CD4-positive, alpha-beta T cell treated with Interleukin-10 for 1 hour (primary cell): ENCODE measurements at regions not wholly inside any gene's neighbourhood (a gene's known extent, or its start where the extent isn't known, plus 50 kb on each side); places are given as distances from the start of the nearest gene placed in this dataset.
"Not testable (repeated sequence)": the region's sequence is repeated elsewhere in the genome, so short reads cannot be mapped to it uniquely, and the experiment has no call there.

Experiments used
- DNase-seq: peaks from one replicate; pipeline ENCODE4 v3.0.0-alpha.2; 2020

DNA sequence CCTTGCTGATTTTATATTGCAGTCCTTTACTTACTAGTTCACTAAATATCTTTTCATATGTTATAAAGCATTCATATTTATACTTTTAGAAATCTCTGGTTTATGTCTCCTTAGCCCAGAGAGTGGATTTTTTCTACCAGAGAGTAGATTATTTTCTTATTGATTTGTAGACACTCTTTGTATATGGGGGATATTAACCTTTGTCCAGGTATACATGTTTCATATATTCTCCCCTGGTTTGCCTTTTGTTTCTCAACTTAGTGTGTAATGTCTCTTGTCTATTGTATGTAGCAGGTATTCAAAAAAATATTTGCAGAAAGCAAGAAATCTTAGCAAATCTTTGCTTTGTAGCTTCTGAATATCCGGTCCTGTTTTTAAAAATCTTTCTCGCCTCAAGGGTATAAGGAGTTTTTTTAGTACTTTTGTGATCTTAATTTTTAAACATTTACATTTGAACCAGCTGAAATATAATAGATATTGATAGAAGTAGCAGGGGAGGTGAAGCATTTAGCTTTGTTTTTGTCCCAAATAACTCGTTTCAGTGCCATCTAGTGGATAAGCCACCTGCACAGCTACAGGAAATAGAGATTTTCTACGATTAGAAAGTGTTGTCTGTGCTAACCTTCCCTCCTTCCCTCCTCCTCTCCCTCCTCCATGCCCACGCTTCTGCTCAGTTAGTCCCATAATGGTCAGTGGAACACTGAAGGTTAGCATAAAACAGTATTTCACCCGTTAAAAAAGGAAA, 97.0 kb downstream of the PHETA1 start:
- DNase-seq = peak; percentile 4

DNA sequence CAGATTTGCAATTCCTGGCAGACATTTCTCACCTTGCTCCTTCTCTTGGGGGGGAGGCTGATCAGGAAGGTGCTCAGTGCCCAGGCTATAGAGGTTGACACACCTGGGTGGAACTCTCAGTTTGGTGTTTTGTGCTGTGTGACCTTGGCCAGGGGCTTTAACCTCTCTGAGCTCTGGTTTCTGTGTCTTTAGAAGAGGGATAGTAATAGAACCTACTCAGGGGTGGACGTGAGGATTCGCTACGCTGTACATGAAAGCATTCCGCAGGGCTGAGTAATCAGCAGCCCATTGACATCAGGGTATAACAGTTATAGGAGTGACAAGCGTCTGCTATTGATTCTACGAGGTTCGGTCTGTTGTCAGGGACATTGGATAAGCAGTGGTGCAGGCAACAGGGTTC, 98.1 kb downstream of the PHETA1 start:
- DNase-seq = no peak

DNA sequence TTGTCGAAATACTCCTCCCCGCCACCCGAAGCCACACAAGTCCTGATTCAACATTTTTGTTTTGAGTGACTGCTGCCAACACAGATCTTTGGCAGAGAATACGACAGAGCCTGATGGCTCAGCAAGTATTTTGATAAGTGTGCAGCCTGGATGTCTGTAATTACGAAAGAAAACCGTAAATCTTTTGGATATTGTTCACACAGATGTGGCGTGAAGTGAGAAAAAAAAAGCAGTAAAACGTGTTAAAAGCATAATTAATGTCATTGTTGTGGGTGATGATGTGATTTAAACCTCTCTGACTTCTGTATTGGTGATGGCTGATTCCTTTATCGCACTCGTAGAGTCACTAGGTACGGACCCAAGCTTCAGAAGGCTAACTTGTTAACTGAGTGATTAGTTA, 98.7 kb downstream of the PHETA1 start:
- no peak for DNase-seq

DNA sequence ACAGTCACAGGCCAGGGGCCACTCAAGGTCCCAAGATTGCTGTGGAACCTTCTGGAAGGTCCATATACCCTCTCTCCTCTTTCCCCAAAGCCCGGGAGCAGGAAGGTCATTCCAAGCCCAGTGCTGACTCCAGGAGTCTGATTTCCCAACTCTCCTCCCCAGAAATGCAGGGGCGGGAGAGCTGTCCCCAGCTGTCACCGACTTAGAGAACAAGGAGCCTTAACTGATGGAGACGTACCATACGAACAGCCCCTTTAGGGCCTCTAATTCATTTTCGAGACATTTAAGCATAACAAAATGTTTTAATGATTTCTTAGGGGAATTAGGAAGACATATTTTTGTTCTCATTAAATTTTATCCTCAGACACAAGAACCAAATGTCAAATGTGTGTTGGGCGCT, 99.2 kb downstream of the PHETA1 start:
- no peak for DNase-seq

DNA sequence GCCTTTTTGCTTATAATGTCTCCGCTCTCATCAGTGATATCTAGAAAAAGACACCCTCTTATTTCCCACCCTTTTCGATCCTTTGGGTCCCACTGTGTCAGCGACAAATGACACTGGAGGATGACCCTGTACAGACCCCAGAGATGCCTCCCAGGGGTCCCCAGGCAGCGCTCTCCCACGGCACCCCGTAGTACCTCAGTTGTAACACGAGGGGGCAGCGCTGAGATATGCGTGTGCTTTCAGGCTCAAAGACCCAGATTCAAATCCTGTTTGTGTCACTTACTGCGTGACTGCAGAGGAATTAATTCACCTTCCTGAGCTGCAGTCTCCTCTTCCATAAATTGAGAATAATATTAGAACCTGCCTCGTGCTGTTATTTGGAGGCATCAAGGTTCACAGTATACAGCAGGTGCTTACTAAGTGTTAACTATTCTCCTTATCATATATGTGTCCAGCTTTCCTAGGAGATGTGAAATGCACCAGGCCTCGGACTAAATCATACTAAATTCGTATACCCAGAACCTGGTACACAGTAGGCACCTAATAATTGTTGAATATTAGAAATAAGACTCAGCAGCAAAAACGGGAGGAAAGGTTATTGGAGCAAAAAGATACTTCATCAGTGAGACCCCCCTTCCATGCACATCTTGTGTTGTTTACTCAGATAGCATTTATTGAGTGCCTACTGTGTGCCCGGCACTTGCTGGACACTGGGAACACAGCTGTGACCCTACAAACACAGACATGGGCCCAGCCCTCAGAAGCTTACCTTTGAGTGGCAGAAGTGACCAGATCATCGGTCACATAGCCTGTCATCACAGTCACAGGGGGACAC, 99.9 kb downstream of the PHETA1 start:
- peak; percentile 15 for DNase-seq

DNA sequence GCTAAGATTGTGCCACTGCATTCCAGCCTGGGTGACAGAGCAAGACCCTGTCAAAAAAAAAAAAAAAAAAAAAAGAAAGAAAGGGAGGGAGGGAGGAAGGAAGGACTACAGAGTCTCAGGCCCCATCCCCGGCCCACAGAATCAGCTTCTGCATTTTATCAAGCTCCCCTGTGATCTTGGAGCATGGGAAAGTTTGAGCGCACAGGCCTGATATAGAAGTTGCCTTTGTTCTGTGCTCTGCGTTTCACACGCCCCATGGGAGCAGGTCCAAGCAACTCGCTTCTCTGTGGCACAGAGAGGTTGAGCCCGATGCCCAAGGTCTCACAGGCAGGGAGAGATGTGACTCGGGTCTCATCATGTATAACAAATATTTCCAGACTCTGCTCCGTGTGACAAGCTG, 101.8 kb downstream of the PHETA1 start:
- DNase-seq = no peak

DNA sequence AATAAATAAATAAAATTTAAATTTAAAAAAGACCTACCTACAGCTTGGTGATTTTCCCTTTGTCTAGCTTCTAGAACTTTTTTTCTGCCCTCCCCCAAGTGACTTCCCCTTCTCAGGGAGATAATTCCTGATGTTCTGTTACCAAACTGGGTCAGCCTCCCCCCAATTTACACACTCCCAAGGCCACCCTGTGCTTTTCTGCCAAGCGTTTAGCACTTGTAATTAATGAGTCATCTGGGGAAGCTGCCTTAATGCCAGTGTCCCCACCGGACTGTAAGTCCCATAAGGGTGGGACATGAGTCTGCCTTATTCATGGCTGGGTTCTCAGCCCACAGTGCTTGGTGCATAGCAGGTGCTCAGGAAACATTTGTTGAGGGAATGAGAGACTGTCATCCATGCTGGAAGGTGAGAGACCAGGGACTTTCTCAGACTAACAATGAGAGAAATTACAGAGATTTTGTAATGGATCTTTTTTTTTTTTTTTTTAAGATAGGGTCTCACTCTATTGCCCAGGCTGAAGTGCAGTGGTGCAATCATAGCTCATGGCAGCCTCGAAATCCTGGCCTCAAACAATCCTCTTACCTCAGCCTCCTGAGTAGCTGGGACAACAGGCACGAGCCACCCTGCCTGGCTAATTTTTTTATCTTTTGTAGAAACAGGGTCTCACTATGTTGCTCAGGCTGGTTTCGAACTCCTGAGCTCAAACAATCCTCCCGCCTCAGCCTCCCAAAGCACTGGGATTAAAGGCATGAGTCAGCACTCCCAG, 106.8 kb downstream of the PHETA1 start:
- no peak for DNase-seq

DNA sequence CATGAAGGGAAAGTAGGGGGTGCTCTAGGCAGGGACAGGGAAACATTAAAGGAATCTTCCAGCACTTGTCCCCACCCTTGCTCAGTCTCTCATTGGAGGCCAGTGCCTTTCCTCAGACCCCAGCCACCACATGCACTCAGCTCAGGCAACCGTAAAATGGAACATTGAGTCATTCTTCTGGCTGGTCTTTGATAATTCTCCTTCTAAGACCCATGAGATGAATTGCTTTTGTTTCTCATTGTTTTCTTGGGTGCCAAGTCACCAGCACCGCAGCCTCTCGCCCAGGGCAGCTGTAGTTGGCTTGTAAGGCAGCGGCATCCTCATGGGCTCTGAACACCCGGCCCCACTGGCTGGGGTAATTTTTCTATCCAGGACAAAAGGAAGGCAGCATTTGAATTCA, 108.2 kb downstream of the PHETA1 start:
- DNase-seq = no peak

DNA sequence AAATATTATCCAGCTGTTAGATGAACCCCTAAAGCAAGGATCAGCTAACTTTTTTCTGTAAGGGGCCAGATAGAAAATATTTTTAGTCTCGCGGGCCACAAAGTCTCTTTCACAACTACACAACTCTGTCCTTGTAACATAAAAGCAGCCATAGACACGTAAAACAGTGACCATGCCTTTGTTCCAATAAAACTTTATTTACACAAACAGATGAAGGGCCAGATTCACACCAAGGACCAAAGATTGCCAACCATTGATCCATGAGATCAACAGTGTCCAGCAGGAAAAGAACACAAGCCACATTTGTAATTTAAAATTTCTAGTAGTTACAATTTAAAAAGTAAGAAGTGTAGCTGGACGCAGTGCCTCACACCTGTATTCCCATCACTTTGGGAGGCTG, 109.7 kb downstream of the PHETA1 start:
- DNase-seq = no peak

DNA sequence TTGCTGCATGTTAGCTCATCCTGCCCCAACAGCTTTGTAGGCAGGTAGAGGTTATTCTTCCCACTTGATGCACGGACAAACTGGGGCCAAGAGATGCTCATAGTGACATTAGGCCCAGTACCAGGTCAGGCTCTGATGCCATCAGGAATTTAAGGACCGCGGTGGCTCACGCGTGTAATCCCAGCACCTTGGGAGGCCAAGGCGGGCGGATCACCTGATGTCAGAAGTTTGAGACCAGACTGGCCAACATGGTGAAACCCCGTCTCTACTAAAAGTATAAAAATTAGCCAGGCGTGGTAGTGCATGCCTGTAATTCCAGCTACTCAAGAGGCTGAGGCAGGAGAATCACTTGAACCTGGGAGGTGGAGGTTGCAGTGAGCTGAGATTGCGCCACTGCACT, 110.8 kb downstream of the PHETA1 start:
- not testable (repeated sequence) for DNase-seq

DNA sequence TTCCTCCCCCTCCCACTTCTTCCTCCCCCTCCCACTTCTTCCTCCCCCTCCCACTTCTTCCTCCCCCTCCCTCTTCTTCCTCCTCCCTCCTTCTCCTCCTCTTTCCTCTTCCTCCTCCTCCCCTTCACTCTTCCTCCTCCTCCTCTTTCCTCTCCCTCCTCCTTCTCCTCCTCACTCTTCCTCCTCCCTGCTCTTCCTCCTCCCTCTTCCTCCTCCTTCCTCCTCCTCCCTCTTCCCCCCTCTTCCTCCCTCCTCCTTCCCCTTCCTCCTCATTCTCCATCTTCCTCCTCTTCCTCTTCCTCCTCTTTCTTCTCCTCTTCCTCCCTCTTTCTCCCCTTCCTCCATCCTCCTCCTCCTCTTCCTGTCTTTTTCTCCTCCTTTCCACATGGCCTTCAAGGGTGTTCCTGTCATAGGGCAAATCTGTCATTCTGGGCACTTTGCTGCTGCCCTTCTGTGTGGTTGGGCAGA, 111.4 kb downstream of the PHETA1 start:
- DNase-seq = no peak

DNA sequence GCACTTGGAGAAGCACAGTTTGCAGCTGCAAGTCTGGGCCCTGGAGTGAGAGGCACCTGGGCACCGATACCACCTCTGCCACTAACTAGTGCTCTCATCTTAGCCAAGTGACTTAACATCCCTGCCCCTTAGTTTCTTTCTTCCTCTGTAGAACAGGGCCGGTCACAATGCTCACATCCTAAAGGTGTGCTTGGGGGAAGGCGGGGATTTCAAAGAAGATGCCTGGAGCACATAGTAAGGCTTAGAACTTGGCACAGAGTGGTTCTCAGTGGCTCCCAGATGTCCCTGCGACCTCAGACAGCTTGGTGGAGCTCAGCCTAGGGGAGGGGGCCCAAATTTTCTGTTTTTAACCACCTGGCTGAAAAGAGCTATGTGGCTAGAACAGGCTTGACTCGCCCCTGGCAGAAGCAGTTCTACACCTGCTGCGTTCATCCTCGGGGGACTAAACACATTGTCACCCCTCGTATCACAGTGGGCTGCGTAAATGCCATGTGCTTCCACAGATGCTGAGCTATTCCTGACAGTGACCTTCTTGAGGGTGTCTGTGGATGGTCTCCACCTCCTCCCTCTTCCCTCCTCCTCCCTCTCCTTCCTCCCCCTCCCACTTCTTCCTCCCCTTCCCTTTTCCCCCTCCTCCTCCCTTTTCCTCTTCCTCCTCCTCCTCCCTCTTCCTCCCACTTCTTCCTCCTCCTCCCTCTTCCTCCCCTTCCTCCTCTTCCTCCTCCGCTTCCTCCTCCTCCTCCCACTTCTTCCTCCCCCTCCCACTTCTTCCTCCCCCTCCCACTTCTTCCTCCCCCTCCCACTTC, 112.1 kb downstream of the PHETA1 start:
- no peak for DNase-seq

DNA sequence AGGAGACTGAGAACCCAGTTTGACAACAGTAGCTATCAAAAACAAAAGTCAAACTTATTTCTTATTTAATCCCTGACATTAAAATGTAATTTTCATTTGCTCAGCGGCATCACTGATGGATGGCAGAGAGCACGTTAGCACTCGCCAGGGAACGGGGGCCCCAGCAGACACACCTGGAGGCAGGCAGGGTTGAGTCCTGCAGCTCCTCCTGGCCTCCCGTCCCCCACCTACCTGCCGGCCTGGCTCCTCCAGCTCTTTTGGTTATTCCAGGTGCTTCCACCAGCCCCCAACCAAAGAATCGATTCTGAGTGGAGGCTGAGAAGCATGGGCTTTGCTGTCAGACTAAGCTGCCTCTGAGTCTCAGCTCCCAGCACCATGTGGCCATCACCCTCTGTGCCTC, 113.6 kb downstream of the PHETA1 start:
- DNase-seq = no peak

DNA sequence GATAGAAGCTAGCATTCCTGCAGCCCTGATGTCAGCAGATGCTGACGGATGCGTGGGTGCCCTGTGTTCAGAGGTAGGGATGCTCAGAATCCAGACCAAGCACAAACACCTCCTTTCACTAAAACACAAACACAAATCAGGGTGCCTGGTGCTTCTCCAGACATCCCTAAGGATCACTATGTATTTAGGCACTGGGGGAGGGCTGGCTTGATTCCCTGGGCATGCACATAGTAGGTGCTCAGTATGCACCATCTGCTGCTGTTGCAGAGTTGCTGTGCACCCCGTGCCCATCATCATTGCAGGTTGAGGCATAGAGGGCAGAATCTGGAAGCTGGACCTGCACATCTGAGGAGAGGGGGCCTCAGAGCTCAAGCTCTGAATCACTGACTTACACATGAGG, 114.8 kb downstream of the PHETA1 start:
- DNase-seq = no peak

DNA sequence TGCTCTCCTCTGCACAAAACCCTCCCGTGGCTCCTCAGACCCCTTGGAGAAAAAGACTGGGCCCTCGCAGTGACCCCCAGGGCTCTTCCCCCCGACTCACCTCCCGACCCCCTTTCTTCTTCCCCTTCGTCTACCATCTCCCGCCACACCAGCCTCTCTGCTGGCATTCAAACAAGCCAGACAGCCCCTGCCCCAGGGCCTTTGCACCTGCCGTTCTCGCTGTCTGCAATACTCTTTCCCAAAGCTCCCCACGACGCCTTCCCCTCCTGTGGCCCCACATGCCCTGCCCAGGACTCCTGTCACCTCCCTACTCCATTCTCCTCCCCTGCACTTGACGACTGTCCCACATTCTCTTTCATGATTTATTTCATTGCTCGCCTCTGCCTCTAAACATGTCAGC, 115.7 kb downstream of the PHETA1 start:
- DNase-seq = no peak

DNA sequence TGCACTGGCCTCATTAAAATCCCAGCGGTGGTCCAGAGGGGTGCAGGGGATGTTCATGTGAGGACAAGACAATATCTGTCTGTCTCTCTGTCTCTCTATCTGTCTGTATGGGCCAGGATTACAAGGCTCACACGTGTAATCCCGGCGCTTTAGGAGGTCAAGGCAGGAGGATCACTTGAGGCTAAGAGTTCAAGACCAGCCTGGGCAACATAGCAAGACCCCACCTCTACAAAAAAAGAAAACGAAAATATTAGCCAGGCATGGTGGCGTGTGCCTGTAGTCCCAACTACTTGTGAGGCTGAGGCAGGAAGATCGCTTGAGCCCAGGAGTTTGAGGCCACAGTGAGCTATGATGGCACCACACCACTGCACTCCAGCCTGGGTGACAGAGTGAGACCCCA, 117.1 kb downstream of the PHETA1 start:
- no peak for DNase-seq

DNA sequence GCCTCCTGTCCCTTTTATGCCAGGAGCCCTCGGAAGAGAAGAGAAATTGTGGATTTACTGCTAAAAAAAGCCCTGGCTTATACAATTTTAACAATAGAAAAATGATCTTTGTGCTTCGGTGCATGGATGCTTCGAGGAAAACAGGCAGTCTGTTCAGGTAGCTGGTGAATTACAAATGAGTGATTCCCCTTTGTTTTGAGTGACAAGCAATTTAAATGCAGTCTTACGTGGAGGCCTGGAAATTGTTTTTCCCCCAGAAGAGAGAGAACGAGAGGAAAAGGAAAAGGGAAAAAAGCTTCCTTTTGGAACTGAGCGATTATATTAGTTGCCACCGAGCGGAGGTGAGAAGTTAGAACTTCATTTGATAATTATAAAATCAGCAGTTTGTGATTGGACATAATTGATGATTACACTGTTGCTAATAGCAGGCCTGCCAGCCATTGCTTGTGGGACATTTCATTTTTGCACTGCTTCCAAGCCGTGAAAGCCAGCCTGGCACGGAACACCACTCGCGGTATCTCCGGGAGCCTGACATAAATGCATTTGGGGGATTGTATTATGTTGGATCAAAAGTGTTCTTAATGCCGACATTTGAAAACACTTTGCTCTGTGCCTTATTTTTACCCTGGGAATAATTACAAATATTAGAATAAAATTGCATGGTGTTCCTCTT, 117.7 kb downstream of the PHETA1 start:
- DNase-seq = no peak

DNA sequence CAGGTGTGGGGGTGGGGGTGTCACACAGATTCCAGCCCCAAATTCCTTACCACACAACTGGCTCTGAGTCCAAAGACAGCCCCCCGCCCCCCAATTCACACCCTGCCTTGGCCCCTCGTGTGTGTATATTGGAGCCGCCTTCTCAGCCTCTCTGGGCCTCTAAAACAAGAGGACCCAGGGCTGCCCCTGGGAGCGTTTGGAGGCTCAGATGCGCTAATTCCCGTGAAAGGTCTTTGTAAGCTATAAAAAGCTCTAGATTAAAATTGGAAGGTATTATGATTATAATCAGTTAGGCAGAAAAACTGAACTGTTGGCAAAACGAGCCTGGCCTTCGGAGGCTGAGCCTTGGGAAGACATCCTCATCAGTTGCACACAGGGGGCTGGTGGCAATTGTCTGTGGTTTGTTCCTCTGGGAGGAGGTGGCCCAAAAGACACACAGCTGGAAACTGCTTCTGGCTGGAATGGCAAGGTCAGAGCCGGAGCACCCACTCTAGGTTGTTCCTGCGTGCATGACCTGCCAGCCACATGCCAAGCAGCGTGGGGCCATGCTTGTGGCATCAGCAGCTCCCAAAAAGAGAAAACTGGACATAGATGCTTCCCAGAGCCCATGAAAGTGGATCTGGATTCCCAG, 118.5 kb downstream of the PHETA1 start:
- no peak for DNase-seq

DNA sequence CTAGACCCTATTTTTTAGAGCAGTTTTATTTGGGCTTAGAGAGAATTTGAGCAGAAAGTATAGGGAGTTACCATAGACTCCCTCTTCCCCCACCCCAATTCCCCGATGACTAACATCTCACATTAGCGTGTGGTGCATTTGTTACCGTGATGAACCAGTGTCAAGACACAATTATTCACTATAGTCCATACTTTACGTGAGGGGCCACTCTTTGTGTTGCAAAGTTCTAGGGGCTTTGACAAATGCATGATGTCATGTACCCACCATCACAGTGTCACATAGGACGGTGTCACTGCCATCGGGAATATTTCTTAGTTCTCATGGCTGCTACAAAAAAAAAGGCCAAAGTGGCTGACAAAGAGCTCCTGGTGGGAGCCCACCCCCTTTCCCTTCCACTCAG, 119.1 kb downstream of the PHETA1 start:
- DNase-seq = no peak

DNA sequence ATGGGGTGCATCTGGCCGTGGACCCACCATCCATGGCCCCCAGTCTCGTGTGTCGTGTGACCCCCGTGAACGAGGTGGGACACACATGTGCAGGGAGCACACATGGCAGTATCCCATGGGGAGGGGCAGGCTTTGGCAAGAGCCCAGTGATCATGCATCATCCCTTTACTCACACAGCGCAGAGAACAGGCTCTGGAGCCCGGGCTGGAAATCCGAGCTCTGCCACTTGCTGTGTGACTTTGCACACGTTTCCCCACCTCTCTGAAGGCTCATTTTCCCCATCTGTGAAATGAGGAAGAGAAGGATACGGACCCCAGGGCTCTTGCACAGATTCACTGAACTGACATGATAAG, 119.9 kb downstream of the PHETA1 start:
- DNase-seq = no peak

DNA sequence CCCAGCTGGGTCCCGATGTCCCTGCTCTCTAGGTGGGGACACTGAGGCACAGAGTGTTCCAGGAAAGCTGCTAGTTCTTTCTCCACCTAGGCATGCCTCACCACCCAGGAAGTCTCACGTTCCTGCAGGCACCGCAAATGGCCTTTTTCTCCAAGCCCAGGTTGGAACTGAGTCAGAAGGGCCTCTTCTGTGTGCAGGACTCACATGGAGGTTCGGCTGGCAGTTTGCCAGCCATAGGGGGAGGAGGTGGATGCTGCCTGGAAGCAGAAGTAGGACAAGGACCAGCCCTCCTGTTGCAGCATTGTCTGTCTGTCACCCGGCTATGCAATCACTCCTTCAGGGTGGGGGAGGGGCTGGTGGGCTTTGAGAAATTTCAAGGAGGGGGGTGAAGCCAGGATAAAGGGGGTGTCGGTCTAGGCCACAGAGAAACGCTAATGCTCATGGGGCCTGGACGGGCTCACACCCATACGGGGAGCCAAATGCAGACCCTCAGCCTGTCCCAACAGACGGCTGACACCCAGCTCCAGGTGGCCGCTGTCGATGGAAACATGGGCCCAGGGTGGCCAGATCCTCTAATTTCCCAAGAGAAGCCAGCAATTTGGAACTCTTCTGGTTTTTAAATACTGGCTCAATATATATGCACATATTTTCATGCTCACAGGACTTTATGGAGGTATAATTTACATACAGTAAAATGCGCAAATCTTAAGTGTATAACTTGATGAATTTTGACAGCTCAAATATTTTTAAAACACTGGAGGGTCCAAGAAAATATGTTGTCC, 120.5 kb downstream of the PHETA1 start:
- no peak for DNase-seq
